ENCODE measurements at regions not wholly inside any gene's neighbourhood (a gene's known extent, or its start where the extent isn't known, plus 50 kb on each side); places are given as distances from the start of the nearest gene placed in this dataset.

- intact Hi-C loops (cut with micrococcal nuclease) (no loop called here), dilution Hi-C loops (cut with HindIII; ENCODE audit: low sequenced_read_pairs, unreplicated experiment) (no loop called here), in situ Hi-C loops (cut with MboI; ENCODE audit: low sequenced_read_pairs) (no loop called here)
- H3K9ac ChIP-seq (ENCODE audit: low read depth, low read length), result peak overlapping the region; percentile 17; the same call in 1 of the 2 replicates
- peak overlapping the region; percentile 88 for H3K18ac ChIP-seq (ENCODE audit: low read depth, low read length)
- ChIA-PET CTCF (no interaction called here), POLR2A (ENCODE audit: unreplicated experiment) (no interaction called here)
- H3K36me3 ChIP-seq (ENCODE audit: control insufficient read depth, insufficient read depth, low read length), result no peaks in the 10 kb centered on the region
- H3K79me1 ChIP-seq (ENCODE audit: low read depth in 1 of 2, low read length in 2 of 2), result peaks cover 0 to 11% of the 10 kb centered on the region in 2 experiments; a peak in 2 of 4 replicates
- H3K27ac ChIP-seq (ENCODE audit: insufficient read depth, low read length), result peak overlapping the region; percentile 23; the same call in 1 of the 2 replicates
- H3K23ac ChIP-seq (ENCODE audit: low read depth, low read length), result no peak overlapping the region
- peaks cover 3% of the 10 kb centered on the region; the same call in 1 of the 2 replicates for H3K9me3 ChIP-seq (ENCODE audit: control insufficient read depth, insufficient read depth, low read length)
- no CpG with 5 or more reads among the region's 1 CpG for WGBS, 2 experiments (ENCODE audit: extremely low coverage in 2 of 2, insufficient read length in 1 of 2)
- ATAC-seq (ENCODE audit: low read depth), result no peak
- H4K91ac ChIP-seq (ENCODE audit: insufficient read depth, low read depth, low read length), result peak overlapping the region; percentile 41; the same call in 1 of the 2 replicates
- no peaks in the 10 kb centered on the region for H3K27me3 ChIP-seq (ENCODE audit: control insufficient read depth, insufficient read depth, low read length)
- peak; percentile 34 for DNase-seq
- peaks cover 22% of the 10 kb centered on the region for H3K4me1 ChIP-seq (ENCODE audit: control insufficient read depth, insufficient read depth, low read length)
- no peaks in the 10 kb centered on the region for H4K20me1 ChIP-seq (ENCODE audit: insufficient read depth, low read length)
- peak overlapping the region; percentile 94; the same call in 1 of the 2 replicates for H2BK20ac ChIP-seq (ENCODE audit: low read depth, low read length)
- peak overlapping the region; percentile 79; the same call in 1 of the 2 replicates for H3K4ac ChIP-seq (ENCODE audit: low read depth, low read length)
- TF ChIP-seq, protein P1, sequence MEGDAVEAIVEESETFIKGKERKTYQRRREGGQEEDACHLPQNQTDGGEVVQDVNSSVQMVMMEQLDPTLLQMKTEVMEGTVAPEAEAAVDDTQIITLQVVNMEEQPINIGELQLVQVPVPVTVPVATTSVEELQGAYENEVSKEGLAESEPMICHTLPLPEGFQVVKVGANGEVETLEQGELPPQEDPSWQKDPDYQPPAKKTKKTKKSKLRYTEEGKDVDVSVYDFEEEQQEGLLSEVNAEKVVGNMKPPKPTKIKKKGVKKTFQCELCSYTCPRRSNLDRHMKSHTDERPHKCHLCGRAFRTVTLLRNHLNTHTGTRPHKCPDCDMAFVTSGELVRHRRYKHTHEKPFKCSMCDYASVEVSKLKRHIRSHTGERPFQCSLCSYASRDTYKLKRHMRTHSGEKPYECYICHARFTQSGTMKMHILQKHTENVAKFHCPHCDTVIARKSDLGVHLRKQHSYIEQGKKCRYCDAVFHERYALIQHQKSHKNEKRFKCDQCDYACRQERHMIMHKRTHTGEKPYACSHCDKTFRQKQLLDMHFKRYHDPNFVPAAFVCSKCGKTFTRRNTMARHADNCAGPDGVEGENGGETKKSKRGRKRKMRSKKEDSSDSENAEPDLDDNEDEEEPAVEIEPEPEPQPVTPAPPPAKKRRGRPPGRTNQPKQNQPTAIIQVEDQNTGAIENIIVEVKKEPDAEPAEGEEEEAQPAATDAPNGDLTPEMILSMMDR (conservative IDR thresholded peaks at IDR 0.05; ENCODE audit: low read depth, low read length), result no peak
- TF ChIP-seq RFX5 (IDR thresholded peaks at IDR 0.05; ENCODE audit: low read depth, low read length) (no peak), MAFK (IDR thresholded peaks at IDR 0.05; ENCODE audit: low read depth, low read length) (no peak), SMC3 (IDR thresholded peaks at IDR 0.05; ENCODE audit: low read depth, low read length) (no peak), CEBPB (IDR thresholded peaks at IDR 0.05; ENCODE audit: low read depth, low read length) (no peak), RCOR1 (IDR thresholded peaks at IDR 0.05; ENCODE audit: insufficient replicate concordance, low read length) (no peak), FOS (IDR thresholded peaks at IDR 0.05; ENCODE audit: low read depth, low read length) (no peak), MAZ (IDR thresholded peaks at IDR 0.05; ENCODE audit: borderline replicate concordance, low read depth, low read length) (no peak), MXI1 (IDR thresholded peaks at IDR 0.05; ENCODE audit: borderline replicate concordance, low read depth, low read length) (no peak), NFE2L2 (IDR thresholded peaks at IDR 0.05; ENCODE audit: low read depth, low read length) (no peak), ELK1 (IDR thresholded peaks at IDR 0.05; ENCODE audit: borderline replicate concordance, low read depth, low read length) (no peak), CHD1 (IDR thresholded peaks at IDR 0.05; ENCODE audit: low read depth, low read length) (no peak), POLR2A (IDR thresholded peaks at IDR 0.05; ENCODE audit: low read depth, low read length) (no peak)
- TF ChIP-seq, protein P2, sequence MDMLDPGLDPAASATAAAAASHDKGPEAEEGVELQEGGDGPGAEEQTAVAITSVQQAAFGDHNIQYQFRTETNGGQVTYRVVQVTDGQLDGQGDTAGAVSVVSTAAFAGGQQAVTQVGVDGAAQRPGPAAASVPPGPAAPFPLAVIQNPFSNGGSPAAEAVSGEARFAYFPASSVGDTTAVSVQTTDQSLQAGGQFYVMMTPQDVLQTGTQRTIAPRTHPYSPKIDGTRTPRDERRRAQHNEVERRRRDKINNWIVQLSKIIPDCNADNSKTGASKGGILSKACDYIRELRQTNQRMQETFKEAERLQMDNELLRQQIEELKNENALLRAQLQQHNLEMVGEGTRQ (IDR thresholded peaks at IDR 0.05; ENCODE audit: low read depth, low read length), result no peak
- peak overlapping the region; percentile 87; the same call in 2 of the 3 replicates for H2BK15ac ChIP-seq (ENCODE audit: low read depth, low read length)
- no TSS peak for BruUV-seq (replicated peaks)
- peak overlapping the region; percentile 72 for H2BK120ac ChIP-seq (ENCODE audit: low read depth, low read length)
- H4K8ac ChIP-seq (ENCODE audit: low read depth in 2 of 2, low read length in 2 of 2), result peak overlapping the region in 1 of 2 experiments; percentile 77; a peak in 2 of 4 replicates
- peak overlapping the region; percentile 1 for H4K5ac ChIP-seq (ENCODE audit: low read depth, low read length)
- H3K4me2 ChIP-seq (ENCODE audit: low read depth, low read length), result no peak overlapping the region
- no peak overlapping the region for H3K4me3 ChIP-seq (ENCODE audit: insufficient read depth, low read depth, low read length)
- no peak overlapping the region for H2AFZ ChIP-seq (replicated peaks; ENCODE audit: low read length, poor library complexity)
- H3K9me1 ChIP-seq (ENCODE audit: insufficient read depth, low read length), result peaks cover 7% of the 10 kb centered on the region; the same call in 1 of the 2 replicates
- no peak overlapping the region for H3K56ac ChIP-seq (ENCODE audit: extremely low read depth, insufficient read depth, low read length)
- H2AK5ac ChIP-seq (ENCODE audit: low read depth, low read length), result no peak overlapping the region
- peak overlapping the region; percentile 78 for H3K14ac ChIP-seq (replicated peaks; ENCODE audit: low read depth, low read length)
- peak overlapping the region; percentile 59 for H2BK5ac ChIP-seq (ENCODE audit: low read depth, low read length, poor library complexity, severe bottlenecking)
- H2AK9ac ChIP-seq (replicated peaks; ENCODE audit: low read depth, low read length, poor library complexity), result no peak overlapping the region
Observed at GRCh38 chr4:119726505-119726904, 97.9 kb upstream of the PDE5A start.
